GM21526 (cell line): ENCODE measurements at regions not wholly inside any gene's neighbourhood (a gene's known extent, or its start where the extent isn't known, plus 50 kb on each side); places are given as distances from the start of the nearest gene placed in this dataset.

Source experiments
- ATAC-seq: cut with Tn5 transposase; IDR thresholded peaks from one replicate; pipeline ENCODE4 v1.9.1; 2021; ENCODE audit warnings: moderate library complexity; ENCODE audit not compliant: unreplicated experiment, low FRiP score

DNA sequence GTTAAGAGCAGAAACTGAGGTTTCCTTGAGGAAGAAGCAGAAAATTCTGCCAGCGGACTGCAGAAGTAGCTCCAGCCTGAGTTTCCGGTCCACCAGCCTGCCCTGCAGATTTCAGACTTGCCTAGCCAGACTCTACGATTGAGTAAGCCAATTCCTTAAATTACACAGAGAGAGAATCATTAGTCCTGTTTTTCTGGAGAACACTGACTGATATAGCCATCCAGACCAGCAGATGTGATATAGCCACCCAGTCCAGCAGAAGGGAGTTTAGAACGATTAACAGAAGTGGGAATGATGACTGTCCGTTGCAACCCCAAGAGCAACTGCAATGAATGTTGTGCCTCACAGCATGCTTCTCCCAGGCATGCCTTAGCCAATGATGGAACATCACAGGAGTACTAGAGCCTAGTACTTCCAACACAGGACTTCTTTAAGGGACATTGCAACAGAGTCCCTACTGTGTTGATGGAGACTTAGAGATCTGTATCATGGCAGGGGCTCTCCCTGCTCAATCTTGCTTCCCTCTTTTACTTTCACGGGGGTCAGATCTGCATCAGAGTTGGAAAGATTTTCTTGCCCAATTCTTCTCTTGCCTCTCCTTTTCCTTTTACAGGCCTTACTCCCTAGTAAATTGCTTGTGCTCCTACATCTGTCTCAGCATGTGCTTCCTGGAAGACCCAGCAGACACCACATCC, 264.6 kb upstream of the CLNK start:
- no peak for ATAC-seq

DNA sequence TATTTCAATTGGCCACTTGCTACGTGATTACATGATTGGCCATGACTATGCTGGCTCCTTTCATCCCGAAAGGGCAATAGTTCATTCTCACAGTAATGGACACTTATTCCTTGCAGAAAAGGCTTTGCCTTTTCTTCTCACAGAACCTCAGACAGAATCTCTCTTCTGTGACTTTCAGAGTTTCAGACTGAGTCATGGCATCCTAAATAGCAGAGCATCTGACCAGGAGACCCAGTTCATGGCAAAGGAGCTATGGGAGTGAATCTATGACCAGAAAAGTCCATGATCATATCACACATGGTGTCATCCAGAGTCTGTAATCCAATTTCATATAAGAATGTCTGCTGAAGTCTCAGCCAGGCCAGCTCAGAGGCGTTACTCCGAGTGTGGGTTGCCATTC, 263.3 kb upstream of the CLNK start:
- ATAC-seq: no peak

DNA sequence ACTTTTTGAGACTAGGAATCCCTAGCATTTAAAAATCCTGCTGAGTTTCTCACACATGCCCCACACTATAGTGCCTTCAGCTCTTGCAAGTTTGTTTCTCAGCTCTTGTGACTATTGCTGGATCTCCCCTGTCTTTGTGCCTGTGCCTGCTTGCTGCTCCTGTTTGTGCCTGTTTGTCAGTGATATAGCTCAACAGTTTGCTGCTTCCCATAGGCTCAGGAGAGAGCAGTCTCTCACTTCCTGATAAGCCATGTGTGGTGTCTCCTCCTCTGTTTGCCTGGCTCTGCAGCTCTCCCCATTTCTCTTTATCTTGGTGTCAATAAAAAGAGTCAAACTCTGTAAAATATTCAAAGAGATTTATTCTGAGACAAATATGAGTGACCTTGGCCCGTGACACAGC, 259.8 kb upstream of the CLNK start:
- ATAC-seq: no peak

DNA sequence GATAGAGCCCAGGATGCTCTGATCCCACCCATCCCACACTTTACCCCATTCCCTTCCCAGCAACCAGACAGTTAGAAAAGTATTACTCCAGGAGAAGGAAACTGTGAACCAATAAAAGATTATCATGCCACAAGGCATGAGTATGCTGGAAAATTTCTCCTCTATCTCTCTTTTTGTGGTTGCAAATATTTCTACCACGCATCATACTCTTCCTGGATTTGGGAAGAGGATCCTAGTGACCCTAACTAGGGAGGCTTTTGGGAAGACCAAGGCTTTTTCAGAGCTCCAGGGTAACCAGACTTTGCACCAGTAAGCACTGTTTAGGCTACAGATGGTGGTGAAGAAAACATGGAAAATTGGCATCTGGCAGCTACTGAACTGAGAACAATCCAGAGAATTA, 257.6 kb upstream of the CLNK start:
- no peak for ATAC-seq

DNA sequence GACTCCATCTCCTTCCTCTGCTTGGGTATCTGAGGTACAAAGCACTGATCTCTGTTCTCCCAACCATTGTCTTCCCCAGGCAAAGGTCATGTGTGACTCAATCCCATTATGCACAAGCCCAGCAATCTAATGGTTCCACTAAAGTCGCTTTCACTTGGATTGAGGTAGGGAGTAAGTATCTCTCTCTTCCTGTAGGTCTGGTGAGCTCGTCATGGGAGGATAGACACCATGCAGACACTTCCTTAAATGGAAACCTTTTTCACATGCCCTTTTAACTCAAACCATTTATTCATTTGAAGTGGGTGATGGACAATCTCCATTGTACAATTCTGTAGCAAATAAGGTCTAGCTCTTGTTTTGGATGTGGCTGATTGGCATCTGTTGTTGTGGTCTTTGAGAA, 245.2 kb upstream of the CLNK start:
- ATAC-seq: no peak

DNA sequence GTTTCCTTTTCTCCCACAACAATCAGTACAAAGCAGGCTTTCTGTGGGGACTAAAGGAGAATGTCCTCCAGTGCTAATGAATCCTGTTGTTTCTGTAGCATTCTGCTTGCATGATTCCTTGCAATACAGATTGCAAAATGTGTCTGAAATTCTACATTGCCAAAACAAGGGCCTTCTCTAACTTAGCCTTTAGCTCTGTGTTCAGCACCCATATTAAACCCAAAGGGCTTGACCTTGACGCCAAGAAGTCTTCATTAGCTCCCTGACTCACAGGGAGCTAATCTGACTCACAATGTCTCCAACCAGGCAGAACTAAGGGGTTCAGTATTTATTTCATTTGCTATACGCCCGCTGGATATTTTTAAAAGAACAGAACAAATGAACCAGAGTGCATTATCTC, 241.4 kb upstream of the CLNK start:
- no peak for ATAC-seq

DNA sequence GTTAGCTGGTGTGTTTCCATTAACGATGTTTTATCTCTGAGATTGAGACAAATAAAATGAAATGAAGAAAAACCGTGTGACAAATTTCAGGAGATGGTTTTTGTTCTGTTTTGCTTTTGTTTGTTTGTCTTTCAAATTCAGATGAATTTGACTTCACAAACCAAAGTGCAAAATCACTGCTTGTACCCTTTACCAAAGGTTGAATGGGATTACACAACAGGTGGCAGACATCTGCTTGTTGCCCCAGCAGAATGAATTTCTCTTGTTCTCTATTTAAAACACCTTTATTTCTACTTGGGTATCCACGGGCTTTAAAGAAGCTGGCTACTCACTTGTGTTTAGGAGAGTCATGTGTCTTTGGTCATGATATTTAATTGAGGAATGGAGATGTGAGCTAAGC, 239.7 kb upstream of the CLNK start:
- no peak for ATAC-seq

DNA sequence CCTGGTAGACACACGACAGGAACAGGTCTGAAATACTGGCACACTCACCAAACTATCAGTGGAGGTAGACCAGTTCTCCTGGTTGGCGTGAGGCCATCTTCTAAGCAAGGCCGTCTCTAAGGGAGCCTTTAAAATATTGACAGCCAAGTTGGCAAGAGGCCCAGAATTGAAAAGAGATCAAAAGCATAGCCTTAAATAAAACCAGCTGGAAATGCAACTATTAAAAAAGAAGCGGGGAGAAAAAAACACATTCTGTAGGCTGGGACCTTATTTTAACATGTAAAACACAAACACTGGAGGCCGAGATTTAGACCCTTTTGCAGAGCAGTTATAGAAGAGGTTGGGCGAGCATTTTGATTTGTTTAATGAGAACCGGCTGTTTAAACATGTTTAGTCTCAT, 233.0 kb upstream of the CLNK start:
- ATAC-seq: no peak

DNA sequence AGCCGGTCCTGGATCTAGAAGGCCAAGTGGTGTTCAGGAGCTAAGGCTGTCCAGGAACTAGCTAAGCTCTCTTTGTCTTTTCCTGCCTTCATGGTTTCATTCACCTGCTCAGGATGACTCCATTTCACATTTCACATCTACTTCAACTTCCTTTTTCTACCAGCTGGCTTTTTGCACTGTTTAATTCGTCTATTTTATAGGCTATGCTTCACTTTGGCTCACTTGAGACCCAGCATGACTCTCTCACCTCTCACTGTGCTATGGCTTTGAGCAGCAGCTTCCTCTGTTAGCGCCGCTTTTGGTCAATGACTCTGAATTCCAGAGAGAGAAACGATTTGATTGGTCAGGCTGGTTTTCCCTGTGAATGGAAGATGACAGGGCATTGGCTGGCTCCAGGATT, 213.5 kb upstream of the CLNK start:
- ATAC-seq: no peak

DNA sequence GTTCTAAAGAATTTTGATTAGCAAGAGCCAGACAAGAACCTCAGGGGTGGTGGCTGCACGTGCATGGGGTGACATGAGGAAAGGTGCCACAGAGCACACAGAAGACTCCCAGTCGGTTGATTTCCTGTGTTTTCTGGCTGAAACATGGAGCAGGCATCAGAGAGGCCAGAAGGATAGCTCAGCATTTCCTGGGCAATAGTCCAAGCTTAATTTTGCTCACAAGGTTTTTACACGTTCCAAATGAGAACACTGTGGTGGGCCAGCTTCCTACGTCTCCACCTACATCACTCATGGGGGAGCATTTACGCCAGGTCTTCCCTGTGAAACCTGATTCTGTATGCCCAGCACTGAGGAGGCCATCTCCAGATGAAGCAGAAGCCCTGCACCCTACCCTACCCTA, 212.5 kb upstream of the CLNK start:
- no peak for ATAC-seq

DNA sequence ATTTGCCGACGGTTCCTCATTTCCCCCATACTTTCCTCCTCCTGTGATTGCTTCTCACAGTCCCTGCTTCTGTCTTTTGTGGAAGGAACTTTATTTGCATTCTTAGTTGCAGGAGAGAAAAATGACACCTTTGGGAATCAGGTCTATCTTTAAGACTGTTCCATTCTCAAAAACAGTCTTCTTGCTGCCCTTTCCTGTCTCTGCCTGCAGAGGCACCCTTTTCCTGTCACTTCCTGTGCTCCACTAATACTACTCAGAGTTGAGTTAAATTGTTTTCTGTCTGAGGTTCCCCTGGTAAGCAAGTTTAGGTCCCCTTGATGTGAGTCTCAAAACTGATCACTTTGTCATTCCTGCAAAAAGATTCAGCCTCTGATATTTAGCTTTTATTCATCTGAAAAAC, 208.8 kb upstream of the CLNK start:
- no peak for ATAC-seq

DNA sequence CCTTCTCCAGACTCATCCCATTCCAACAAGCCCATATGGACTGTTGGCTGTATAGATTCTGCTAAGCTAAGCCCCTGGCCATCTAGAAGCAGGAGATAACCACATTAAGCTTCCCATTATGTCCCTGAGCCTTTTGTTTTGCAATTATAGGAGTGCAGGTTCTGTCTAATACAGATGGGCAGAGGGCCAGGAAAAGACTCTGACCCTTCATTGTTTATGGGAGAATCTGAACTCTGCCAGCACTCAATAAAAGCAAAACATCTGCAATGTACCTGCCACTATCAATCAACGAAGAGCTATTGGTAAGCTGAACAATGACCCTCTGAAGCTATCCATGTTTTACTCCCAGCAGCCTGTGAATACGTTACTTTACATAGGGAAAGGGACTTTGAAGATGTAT, 207.3 kb upstream of the CLNK start:
- ATAC-seq: no peak

DNA sequence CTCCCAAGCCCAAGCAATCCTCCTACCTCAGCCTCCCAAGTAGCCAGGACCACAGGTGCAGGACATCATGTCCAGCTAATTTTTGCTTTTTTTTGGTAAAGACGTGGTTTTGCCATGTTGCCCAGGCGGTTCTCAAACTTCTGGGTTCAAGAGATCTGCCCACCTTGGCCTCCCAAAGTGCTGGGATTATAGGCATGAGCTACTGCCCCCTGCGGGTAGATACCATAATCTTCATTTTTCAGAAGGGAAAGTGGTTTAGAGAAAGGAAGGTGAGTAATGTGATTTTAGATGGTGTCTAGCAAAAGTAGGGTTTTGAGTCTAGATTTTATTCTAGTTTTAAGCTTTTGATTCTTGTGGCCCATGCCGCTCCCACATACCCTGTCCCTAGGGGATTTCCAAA, 205.3 kb upstream of the CLNK start:
- no peak for ATAC-seq

DNA sequence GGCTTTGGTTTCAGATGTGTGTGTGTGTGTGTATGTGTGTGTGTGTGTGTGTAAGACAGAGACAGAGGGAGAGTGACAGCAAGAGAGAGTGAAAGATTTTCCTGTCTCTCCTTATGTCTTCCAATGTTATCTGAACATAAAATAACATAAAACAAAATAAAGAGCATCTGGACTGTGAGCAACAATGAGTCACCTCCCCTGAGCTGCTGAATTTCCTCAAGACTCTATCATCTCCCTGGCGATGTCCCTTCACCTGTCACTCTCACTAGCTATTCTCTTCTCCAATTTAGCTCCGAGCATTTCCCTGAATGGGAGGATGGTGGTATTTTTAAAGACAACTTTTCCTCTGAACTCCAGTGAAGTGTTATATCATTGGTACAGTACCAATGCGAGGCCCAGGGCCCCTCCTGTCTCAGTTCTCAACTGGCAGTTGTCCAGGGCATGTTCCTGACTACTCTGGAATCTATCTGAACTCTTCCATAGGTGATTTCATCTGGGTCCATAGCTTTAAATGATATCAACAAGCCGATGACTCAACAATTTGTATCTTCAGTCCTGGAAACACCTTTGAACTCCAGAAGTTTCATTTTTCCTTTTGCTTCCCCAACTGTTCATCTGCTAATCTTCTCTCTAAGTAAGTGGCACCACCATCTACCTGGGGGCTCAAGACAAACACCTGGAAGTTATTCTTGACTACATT, 195.0 kb upstream of the CLNK start:
- no peak for ATAC-seq

DNA sequence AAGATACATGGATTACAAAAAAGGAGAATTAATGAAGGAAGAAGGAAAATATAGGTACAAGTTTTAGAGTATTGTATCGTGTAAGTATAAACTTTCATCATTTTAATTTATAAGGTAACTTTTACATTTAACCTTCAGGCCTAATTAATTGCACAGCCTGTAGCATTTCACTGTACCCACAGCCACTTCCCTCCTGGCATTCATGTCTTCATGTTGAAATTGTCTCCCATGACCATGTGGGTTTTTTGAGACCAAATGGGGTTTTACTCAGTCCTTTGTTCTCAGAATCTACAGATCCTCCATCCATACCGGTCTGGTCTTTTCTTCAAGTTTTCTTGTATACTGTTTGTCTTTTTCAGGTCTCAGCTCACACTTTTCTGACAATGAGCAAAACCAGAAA, 194.3 kb upstream of the CLNK start:
- no peak for ATAC-seq

DNA sequence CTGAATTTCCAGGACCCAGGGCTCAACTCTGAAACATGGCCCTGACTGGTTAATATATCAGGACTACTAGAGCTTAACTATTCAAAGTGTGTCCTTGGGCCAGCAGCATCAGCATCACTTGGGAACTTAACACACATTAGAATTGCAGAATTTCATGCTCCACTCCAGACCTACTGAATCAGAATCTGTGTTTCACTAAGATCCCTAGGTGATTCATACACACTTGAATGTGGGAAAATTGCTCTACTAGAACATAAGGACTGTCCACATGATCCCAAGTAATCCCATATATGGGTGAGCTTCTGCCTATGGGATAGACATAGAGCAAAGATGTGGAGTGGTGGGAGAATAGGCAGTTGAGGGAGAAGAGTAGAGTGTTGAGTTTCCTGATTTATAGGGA, 192.5 kb upstream of the CLNK start:
- no peak for ATAC-seq

DNA sequence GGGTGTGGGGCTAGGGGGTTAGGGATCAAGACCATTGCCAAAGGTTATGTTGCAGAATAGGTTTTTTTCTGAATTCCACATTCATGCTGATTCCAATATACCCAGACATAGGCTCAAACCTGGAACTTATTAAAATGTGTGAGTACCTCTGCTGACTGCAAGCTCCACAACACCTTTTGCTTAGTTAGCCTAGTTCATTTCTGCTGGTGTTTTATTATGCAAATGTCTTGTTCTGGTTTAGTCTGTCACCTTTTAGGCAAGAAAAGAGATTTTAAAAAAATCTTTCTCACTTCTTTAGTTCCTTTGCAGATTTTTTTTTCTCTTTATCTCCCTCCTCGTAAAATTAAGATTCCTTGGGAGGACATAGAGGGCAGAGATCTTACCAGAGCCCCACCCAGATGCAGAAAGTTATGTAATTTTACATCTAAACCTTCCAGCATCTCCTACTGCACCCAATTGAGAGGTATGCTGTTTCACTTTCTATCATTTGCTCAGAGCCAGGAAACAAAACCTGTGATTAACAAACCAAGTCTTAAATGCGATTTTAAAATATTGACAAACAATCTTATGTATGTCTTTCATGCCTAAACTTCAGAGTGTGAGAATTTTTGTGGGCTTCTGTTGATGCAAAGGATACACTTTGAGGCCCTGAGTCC, 190.7 kb upstream of the CLNK start:
- no peak for ATAC-seq

DNA sequence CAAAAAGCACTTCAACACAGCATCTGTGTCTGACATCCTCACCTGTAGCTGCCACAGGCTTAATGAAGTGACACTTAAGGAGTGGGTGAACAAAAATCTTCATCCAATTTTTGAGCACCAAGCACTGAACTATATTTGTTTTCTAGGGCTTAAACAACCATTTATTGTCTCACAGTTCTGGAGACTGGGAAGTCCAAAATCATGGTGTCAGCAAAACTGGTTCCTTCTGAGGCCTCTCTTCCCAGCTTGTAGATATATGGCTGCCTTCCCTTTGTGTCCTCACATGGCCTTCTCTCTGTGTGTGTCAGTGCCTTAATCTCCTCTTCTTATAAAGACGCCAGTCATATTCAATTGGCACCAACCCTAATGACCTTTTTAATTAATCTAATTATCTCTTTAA, 189.2 kb upstream of the CLNK start:
- ATAC-seq: no peak

DNA sequence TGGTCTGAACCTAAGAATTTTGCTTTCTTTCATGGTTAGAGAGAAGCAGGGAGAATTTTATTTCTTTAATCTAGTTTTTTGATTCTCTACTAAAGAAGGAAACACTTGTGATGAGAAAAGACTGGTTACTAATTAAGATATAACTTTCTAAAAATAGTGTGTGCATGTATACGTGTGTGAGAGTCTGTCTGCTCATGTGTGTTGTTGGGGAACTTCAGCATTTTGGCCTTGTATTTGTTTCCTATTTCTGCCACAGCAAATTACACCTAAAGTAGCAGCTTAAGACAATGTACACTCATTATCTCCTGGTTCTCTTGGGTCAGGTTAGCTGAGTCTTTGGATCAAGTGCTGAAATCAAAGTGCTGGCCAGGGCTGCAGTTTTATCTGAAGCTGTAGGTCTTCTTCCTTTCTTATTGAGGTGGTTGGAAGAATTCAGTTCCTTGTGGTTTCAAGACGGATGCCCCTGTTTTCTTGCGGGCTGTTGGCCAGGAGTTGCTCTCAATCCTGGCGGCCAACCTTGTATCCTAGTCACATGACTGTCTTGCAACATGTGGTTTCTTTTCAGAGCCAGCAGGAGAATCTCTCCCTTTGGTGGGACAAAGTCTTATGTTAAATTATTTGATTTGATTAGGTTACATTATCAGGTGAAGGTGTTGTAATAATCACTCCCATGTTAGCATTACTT, 188.4 kb upstream of the CLNK start:
- no peak for ATAC-seq

DNA sequence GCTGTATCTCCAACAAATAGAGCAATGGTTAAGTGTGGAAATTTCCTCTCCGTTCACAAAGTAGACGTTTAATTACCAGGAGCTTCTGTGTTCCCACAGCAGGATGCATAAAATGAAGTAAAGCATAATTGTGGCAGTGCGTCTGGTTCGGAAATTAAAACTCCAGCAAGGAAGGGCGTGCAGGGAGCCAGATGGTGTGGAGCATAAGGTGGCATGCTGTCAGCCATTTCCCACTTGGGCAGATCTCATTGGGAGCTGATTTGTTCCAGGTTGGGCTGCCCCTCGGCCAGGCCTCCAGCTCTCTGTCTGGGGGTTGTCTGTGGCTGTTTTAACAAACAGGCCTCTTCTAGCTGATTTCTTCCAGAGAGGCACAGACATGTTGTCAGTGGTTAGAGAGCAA, 182.1 kb upstream of the CLNK start:
- ATAC-seq: no peak

DNA sequence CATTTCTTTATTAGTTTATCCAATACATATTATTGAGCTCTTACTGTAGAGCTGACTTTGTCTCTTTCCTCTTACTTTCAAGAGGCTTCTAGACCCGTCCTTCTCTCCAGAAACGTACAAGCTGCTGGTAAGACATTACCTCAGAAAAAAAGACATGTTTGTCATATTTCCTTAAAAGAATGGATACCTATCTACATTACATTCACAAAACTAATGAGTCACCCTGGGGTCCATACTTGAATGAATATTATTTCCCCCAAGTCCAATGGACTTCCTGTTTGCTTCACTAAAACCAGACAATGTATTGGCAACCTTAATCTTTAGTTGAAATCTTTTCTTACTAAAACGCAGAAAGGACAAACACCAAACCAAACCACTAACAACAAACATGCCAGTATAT, 176.5 kb upstream of the CLNK start:
- no peak for ATAC-seq
